ENCODE measurements at regions not wholly inside any gene's neighbourhood (a gene's known extent, or its start where the extent isn't known, plus 50 kb on each side); places are given as distances from the start of the nearest gene placed in this dataset.

GRCh38 chr3:18813300-18813699, 335.0 kb upstream of the KCNH8 start:
- no peak for DNase-seq

GRCh38 chr3:18812316-18812715, 336.0 kb upstream of the KCNH8 start:
- no peak for DNase-seq

- DNase-seq: no peak
Measured at GRCh38 chr3:18810306-18810661, 338.0 kb upstream of the KCNH8 start.

- no peak for DNase-seq
Measured at GRCh38 chr3:18809640-18810305, 338.5 kb upstream of the KCNH8 start.

- DNase-seq: no peak
Measured at GRCh38 chr3:18808429-18808828, 339.9 kb upstream of the KCNH8 start.

GRCh38 chr3:18807593-18807992, 340.7 kb upstream of the KCNH8 start:
- DNase-seq: no peak

- no peak for DNase-seq
Measured at GRCh38 chr3:18806633-18807032, 341.7 kb upstream of the KCNH8 start.

- no peak for DNase-seq
Measured at GRCh38 chr3:18797378-18797777, 350.9 kb upstream of the KCNH8 start.

GRCh38 chr3:18795078-18795477, 353.2 kb upstream of the KCNH8 start:
- DNase-seq: no peak

GRCh38 chr3:18791752-18792151, 356.6 kb upstream of the KCNH8 start:
- DNase-seq: no peak

GRCh38 chr3:18791182-18791581, 357.1 kb upstream of the KCNH8 start:
- DNase-seq: no peak

GRCh38 chr3:18790384-18790783, 357.9 kb upstream of the KCNH8 start:
- DNase-seq: no peak

- DNase-seq: no peak
Measured at GRCh38 chr3:18789734-18790133, 358.6 kb upstream of the KCNH8 start.

- no peak for DNase-seq
Measured at GRCh38 chr3:18787441-18787840, 360.9 kb upstream of the KCNH8 start.

GRCh38 chr3:18786650-18787323, 361.5 kb upstream of the KCNH8 start:
- DNase-seq: no peak

- no peak for DNase-seq
Measured at GRCh38 chr3:18782191-18782590, 357.1 kb upstream of the SATB1 start.

GRCh38 chr3:18780959-18781358, 355.8 kb upstream of the SATB1 start:
- DNase-seq: no peak

- no peak for DNase-seq
Measured at GRCh38 chr3:18779704-18780103, 354.6 kb upstream of the SATB1 start.

- no peak for DNase-seq
Measured at GRCh38 chr3:18778598-18778997, 353.5 kb upstream of the SATB1 start.

GRCh38 chr3:18778094-18778493, 353.0 kb upstream of the SATB1 start:
- no peak for DNase-seq

GRCh38 chr3:18775501-18775900, 350.4 kb upstream of the SATB1 start:
- no peak for DNase-seq

GRCh38 chr3:18774319-18775088, 349.4 kb upstream of the SATB1 start:
- no peak for DNase-seq

GRCh38 chr3:18772699-18773305, 347.7 kb upstream of the SATB1 start:
- no peak for DNase-seq

- DNase-seq: no peak
Measured at GRCh38 chr3:18771931-18772330, 346.8 kb upstream of the SATB1 start.

All from CD4-positive, alpha-beta T cell treated with Interleukin-12 subunit alpha and Interleukin-12 subunit beta, for 1 hour (primary cell).